ENCODE measurements at regions not wholly inside any gene's neighbourhood (a gene's known extent, or its start where the extent isn't known, plus 50 kb on each side); places are given as distances from the start of the nearest gene placed in this dataset.
"Not testable (repeated sequence)": the region's sequence is repeated elsewhere in the genome, so short reads cannot be mapped to it uniquely, and the experiment has no call there.

- FAIRE-seq, result no peak
- TF ChIP-seq CTCF (IDR thresholded peaks at IDR 0.05; ENCODE audit: insufficient read depth, missing control alignments), result no peak
- no peak for DNase-seq (ENCODE audit: insufficient read length, low spot score)
Observed at GRCh38 chr5:154538492-154538891, 60.5 kb upstream of the HAND1 start.

- DNase-seq (ENCODE audit: insufficient read length, low spot score); FAIRE-seq: not testable (repeated sequence)
Observed at GRCh38 chr5:154536439-154536838, 58.4 kb upstream of the HAND1 start.

- DNase-seq (ENCODE audit: insufficient read length, low spot score) (no peak), FAIRE-seq (no peak)
- TF ChIP-seq CTCF (IDR thresholded peaks at IDR 0.05; ENCODE audit: insufficient read depth, missing control alignments), result no peak
Observed at GRCh38 chr5:154535535-154535934, 57.5 kb upstream of the HAND1 start.

- no peak for FAIRE-seq
- DNase-seq (ENCODE audit: insufficient read length, low spot score), result no peak
- TF ChIP-seq CTCF (IDR thresholded peaks at IDR 0.05; ENCODE audit: insufficient read depth, missing control alignments), result no peak
Observed at GRCh38 chr5:154534457-154535050, 56.5 kb upstream of the HAND1 start.

GRCh38 chr5:154529282-154529681 lies 51.3 kb upstream of the HAND1 start:
- FAIRE-seq, result no peak
- DNase-seq (ENCODE audit: insufficient read length, low spot score), result no peak
- no peak for TF ChIP-seq CTCF (IDR thresholded peaks at IDR 0.05; ENCODE audit: insufficient read depth, missing control alignments)

GRCh38 chr5:154528005-154528594 lies 50.1 kb upstream of the HAND1 start:
- no peak for DNase-seq (ENCODE audit: insufficient read length, low spot score)

More at GRCh38 chr5:154528005-154528594, 50.1 kb upstream of the HAND1 start:
- no peak for FAIRE-seq
- TF ChIP-seq CTCF (IDR thresholded peaks at IDR 0.05; ENCODE audit: insufficient read depth, missing control alignments), result no peak
